Esophagus muscularis mucosa (tissue), 4 donors: ENCODE measurements at regions not wholly inside any gene's neighbourhood (a gene's known extent, or its start where the extent isn't known, plus 50 kb on each side); places are given as distances from the start of the nearest gene placed in this dataset.

Experiments
- CTCF ChIP-seq, 3 experiments: fragments of 200-600 bp in 2 of 3; fragments of 450-650 bp in 1 of 3; sonication (generic) in 2 of 3; IDR thresholded peaks; one replicate each; pipeline ENCODE4 v1.5.1; 2017 to 2019; ENCODE audit warnings: antibody characterized with exemption in 3 of 3, mild to moderate bottlenecking in 2 of 3, moderate library complexity in 1 of 3
- EP300 ChIP-seq: sonication (generic); formaldehyde crosslinking; IDR thresholded peaks from one replicate; pipeline ENCODE4 v1.6.1; 2017; ENCODE audit warnings: antibody characterized with exemption
- POLR2A ChIP-seq: fragments of 450-650 bp; IDR thresholded peaks from one replicate; pipeline ENCODE4 v1.6.1; 2017; ENCODE audit warnings: antibody characterized with exemption, moderate library complexity, mild to moderate bottlenecking, low read depth
- POLR2AphosphoS5 ChIP-seq, 2 donors: sonication (generic); formaldehyde crosslinking; IDR thresholded peaks; one replicate each; pipeline ENCODE4 v1.6.1; 2017; ENCODE audit warnings: antibody characterized with exemption in 2 of 2

- no peak for TF ChIP-seq POLR2A
- TF ChIP-seq CTCF (IDR thresholded peaks at IDR 0.05) = peak; percentile 7 to 35 (median 16)
- TF ChIP-seq EP300 = no peak
- no peak for TF ChIP-seq POLR2AphosphoS5 (IDR thresholded peaks at IDR 0.05)
These were observed 271.6 kb downstream of the CHL1 start for GRCh38 chr3:468172-468571.
